Spleen (tissue), 7 donors: ENCODE measurements at regions not wholly inside any gene's neighbourhood (a gene's known extent, or its start where the extent isn't known, plus 50 kb on each side); places are given as distances from the start of the nearest gene placed in this dataset.

Experiments
- POLR2A ChIP-seq, 3 donors: fragments of 450-650 bp; IDR thresholded peaks; one replicate each; pipeline ENCODE4 v1.5.1; 2017; ENCODE audit warnings: antibody characterized with exemption in 3 of 3, mild to moderate bottlenecking in 1 of 3
- POLR2AphosphoS5 ChIP-seq, 3 donors: sonication (generic); formaldehyde crosslinking; IDR thresholded peaks; one replicate each; pipeline ENCODE4 v1.5.1; 2017; ENCODE audit warnings: antibody characterized with exemption in 3 of 3
- TF ChIP-seq, protein P1 (sequence below), 11 experiments: fragments of 200-600 bp in 7 of 11; fragments of 450-650 bp in 4 of 11; sonication (generic) in 4 of 11; IDR thresholded peaks in 8 of 11; conservative IDR thresholded peaks in 3 of 11; 1 replicate in 7 of 11; 2 replicates in 4 of 11; pipeline versions ENCODE4 v1.4.0 to v1.8.0; 2016 to 2021; ENCODE audit warnings: antibody characterized with exemption in 11 of 11, inconsistent platforms in 4 of 11, mild to moderate bottlenecking in 1 of 11
- donor health status: DM: no; HTN: no; CAD: no; lungs with moderate emphysema.
- donor health status: DM: no; HTN: no; CAD: no.
- donor health status: DM: no; HTN: no; CAD: no.

DNA sequence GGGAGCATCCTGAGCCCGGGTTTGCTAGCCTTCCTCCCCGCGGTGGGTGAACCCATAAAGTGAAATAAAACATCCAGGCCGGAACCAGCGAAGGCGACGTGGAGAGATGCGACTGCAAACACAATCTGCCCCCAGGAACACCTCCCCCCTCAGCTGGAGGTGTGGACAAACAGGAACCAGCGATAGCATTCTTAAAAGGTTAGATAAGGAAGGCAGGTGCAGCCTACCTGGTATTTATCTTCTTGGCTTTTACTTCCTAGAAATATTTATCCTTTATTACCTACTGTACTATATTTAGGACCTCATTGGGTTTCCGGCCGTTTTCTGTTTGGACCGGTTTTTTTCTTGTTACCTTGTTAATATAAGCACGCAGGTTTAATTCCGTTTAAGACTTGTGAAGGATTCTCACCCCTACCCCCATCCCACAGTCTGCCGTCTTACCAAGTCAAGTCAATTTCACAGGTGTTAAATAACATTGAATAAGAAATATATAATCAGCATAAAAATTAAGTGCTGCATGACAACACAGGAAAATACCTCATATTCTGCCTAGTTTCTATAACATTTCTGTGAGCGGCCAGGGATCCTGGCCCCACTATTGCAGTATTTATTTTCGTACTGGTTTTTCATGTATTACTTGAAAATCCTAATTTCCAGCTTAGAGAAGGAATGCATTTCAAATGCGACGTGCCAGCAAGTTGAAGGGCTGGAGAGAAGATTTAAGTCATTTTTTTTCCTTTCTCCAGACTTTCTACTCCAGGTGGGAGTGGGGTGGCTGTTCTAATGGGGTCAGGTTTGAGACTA lies 224.0 kb upstream of the ID2 start:
- TF ChIP-seq, protein P1, sequence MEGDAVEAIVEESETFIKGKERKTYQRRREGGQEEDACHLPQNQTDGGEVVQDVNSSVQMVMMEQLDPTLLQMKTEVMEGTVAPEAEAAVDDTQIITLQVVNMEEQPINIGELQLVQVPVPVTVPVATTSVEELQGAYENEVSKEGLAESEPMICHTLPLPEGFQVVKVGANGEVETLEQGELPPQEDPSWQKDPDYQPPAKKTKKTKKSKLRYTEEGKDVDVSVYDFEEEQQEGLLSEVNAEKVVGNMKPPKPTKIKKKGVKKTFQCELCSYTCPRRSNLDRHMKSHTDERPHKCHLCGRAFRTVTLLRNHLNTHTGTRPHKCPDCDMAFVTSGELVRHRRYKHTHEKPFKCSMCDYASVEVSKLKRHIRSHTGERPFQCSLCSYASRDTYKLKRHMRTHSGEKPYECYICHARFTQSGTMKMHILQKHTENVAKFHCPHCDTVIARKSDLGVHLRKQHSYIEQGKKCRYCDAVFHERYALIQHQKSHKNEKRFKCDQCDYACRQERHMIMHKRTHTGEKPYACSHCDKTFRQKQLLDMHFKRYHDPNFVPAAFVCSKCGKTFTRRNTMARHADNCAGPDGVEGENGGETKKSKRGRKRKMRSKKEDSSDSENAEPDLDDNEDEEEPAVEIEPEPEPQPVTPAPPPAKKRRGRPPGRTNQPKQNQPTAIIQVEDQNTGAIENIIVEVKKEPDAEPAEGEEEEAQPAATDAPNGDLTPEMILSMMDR (IDR thresholded peaks at IDR 0.05 in 8 of 11, conservative IDR thresholded peaks at IDR 0.05 in 3 of 11) = no peak
- TF ChIP-seq POLR2AphosphoS5 (IDR thresholded peaks at IDR 0.05) = no peak
- no peak for TF ChIP-seq POLR2A (IDR thresholded peaks at IDR 0.05)
